ENCODE measurements at regions not wholly inside any gene's neighbourhood (a gene's known extent, or its start where the extent isn't known, plus 50 kb on each side); places are given as distances from the start of the nearest gene placed in this dataset.
"Not testable (repeated sequence)": the region's sequence is repeated elsewhere in the genome, so short reads cannot be mapped to it uniquely, and the experiment has no call there.

DNA sequence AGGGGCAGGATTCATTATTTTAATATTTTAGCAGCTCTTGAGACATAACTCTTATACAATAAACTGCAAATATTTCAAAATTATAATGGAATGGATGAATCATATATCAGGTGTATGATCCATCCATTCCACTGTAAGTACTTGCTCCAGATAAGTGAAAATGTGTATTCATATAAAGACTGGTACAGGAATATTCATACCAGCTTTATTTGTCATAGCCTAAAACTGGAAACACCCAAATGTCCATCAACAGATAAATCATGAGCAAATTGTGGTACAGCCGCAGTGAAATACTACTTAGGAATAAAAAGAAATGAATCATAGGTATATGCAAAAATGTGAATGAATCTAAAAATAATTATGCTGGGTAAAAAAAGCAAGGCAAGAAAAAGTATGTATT lies 263.6 kb upstream of the SYT10 start:
- no peak for DNase-seq

DNA sequence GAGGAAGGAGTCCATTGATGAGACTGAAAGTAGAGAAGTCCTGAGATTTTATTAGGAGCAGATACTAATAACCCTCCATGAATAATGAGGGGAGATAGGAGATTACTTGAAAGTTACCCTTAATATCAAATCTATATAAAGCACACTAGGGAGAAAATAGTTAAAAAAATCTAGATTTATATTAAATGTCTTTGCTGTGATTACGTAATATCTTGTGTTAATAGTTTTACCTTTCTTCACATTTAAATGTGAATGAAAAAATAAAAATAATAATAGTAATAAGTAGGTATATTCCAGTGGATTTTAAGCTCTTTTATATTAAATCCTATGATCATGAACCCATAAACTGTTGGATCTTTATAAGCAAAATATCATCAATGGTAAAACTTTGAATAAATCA lies 267.3 kb upstream of the SYT10 start:
- no peak for DNase-seq

DNA sequence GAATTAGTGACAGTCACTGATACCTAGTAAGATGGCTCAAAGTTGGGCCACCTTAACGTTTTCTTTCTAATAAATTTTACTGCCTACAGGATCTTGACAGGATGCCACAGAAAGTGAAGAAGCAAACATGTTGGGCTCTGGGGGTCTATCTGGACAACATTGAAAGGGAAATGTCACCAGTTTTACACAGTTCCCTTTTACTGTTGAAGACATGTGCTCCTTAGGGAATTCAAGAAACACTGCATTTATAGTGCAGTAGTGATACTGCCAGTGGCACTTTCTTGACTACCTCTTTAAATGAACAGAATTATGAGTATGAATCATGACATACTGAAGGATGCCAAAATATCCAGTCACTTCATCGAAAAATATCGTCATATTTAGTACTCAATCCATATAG lies 269.3 kb upstream of the SYT10 start:
- DNase-seq = no peak

DNA sequence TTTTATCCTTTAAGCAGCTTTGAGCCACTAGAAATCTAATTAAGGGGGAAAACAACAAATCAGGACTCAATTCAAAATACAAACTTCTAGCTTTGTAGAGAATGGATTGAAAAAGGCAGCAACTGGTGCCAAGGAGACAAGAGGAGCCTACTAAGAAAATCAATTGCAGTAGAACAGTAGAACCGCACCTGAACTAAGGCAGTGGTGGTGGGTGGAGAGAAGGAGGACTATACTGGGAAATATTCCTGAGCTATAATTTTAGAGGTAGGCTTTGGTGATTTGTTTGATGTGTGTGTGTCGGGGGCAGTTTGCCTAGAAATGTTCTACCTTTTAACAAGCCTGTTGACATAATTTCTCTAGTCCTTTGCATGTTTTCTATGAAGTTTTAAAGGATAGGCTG lies 270.9 kb upstream of the SYT10 start:
- DNase-seq = no peak

DNA sequence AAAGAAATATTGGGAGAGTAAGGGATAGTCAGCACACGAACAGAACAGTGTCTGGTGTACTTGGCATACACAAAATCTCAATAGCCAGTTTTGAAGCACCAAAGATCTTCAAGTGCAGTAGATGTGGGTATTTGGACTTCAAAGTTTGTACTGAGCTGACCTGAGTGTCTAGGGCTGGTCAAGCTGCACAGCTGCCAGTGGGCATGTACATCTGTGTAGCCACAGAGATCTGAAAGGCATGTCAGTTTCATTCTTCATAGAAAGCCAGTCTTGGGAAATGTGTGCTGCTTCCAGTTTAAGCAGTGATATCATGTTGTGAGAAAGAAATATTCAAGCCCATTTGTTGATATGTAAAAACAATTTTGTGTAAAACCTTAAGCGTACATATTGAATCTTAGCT lies 279.0 kb upstream of the SYT10 start:
- no peak for DNase-seq

DNA sequence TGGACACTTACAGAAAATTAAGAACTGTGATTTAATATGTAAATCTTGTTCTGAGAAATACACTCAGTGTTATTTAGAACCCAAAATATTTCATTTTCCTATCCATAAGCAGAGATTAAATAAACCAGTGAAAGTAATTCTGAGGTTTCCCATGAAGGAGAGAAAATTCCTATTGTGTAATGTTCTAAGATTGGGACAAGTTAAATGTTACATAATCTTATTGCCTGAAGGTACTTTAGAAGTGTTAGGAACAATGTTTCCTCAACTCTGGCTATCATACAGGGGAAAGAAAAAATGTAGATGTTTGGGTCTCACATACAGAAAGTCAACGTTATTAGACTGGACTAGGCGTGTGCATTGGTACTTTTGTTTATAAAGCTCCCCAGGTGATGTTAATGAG lies 281.9 kb upstream of the SYT10 start:
- DNase-seq = no peak

DNA sequence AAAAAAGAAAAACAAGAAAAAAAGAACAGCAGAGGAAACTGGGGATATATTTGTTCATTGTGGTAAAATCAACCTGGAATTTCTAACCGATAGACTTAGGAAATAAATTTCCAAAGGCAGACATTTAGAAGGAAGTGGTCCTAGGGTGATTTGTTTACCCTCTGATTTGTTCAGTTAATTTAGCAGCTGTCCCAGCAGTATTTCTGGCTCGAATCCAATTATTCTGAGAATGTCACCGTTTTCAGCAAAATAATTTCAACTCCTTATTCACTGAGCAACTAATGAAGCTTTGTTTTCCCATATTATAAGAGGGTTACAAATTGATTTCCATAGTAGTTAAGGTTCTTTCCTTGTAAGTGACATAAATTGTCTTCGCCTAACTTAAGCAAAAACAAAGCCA lies 285.2 kb upstream of the SYT10 start:
- no peak for DNase-seq

DNA sequence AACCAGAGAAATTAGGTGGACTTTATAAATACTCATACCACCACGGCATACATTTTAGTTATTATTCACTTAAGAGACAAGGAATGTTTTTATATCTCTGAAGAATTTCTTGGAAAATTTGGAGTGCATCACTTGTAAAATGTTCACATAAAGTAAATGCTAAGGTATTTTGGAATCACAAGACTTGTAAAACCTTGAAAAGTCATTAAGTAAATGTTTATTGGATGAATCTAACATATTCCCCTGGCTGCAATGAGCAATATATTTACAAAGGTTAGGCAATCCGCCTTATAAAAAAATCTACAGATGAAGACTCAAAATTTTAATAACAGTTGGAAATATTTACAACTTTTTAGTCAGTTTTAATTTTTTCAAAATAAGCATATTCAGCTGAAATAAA lies 287.4 kb upstream of the ALG10 start:
- DNase-seq = no peak

DNA sequence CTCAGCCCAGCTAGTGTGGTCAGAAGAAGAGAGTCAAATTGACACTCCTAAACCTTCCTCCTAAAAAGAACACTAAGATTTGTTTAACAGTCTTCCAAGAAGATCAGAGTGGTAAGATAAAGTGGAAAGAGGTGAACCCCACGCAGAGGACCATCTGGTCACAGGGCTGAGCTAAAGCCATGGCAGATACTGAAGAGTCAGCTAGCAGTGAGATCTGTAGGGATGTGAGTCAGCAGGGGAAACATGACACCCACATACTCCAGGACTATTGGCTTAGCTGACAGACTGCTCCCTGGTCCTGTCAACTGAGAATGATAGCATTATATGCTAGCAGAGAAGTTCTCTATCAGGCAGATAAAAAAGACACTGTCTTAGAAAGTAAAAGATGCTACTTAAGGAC lies 269.4 kb upstream of the ALG10 start:
- DNase-seq = no peak

DNA sequence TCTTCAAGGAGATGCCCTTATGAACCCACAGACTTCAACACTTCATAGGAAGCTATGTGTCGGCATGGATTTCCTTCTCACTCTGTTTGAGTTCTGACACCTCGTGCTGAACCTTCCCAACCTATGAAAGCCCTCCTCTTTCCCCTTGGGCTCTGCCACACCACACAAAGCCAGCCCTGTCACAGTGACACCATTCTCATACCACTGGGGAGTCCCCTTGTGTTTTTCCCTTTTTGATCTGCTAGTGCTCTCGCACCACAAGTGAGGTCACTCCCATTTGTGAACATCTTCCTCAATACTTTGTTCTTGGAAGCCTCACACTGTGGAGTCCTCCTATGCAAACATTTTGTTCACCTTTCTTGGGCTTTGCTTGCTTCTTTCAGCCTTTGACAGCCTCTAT lies 264.6 kb upstream of the ALG10 start:
- no peak for DNase-seq

DNA sequence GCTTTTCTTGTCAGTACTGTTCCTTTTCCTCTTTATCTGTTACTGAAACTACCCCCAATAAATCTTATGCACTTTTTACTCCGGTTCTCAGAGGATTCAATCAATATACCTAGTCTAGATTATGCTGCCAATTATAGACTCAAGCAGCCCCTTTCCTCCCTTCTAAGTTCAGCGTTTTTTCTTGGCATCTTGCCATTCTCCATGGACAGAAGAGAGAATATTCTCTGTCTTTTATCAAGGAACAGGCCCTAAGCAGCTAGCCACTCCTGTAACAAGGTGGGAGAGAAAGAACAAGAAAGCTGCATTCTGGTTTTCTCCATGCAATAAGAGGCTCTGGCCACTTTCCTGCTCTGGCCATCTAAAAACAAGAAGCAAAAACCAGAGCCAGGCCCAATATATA lies 263.0 kb upstream of the ALG10 start:
- DNase-seq = no peak

DNA sequence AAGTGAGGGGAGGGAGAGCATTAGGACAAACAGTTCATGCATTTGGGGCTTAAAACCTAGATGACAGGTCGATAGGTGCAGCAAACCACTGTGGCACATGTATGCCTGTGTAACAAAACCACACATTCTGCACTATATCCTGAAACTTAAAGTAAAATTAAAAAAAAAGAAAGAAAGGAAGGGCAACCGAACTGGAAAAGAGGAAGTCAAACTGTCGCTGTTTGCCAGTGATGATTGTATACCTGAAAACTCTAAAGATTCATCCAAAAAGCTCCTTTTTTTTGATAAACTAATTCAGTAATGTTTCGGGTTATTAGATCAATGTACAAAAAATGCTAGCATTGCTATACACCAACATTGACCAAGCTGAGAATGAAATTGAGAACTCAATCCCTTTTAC lies 259.0 kb upstream of the ALG10 start:
- no peak for DNase-seq

DNA sequence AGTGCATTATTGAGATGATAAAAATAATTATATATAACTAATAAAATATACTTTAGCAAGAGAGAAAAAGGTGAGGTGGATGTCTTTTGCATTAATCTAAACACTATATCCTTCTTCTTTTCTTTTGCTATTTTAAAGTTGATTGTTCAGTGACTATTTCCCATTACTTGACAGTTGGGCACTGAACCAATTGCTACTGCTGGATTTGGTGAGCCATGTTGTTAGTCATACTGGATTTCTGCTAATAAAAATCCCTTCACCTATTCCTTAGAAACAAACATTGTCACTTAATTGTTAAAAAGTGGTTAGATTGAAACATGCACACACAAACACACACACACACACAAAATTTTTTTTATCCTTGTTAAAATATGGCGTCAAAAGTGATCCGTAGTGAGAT lies 251.6 kb upstream of the ALG10 start:
- DNase-seq = no peak

DNA sequence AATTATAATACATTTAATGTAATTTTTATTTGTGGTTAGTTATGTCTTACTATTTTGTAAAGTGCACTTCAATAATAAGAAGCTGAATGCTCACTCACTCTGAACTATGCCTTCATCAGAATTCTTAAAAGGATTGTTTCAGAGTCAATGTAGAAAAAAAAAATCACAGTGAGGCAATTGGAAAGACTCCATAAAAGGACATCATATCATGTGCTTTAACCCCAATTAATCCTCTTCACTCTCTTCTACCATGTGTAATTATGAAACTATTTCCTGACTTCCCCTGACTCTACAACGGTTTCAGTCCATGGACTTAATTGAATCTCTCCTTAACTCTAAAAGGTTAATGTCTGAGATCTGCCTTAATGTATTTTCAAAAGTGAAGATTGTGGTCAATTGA lies 250.4 kb upstream of the ALG10 start:
- no peak for DNase-seq

DNA sequence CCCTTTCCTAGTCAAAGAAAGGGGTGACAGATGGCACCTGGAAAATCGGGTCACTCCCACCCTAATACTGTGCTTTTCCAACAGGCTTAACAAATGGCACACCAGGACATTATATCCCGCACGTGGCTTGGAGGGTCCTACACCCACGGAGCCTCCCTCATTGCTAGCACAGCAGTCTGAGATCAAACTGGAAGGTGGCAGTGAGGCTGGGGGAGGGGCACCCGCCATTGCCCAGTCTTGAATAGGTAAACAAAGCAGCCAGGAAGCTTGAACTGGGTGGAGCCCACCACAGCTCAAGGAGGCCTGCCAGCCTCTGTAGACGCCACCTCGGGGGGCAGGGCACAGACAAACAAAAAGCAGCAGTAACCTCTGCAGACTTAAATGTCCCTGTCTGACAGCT lies 249.2 kb upstream of the ALG10 start:
- not testable (repeated sequence) for DNase-seq

DNA sequence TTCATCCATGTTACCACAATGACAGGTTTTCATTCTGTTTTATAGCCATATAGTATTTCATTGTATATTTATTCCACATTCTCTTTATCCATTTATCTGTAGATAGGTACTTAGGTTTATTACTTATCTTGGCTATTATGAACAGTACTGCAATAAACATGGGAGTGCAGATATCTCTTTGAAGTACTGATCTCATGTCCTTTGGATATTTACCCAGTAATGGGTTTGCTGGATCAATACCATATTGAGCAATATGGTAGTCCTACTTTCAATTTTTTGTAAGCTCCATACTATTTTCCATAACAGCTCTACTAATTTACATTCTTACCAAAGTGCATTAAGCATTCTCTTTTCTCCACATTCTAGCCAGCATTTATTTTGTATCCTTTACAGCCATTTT lies 235.8 kb upstream of the ALG10 start:
- DNase-seq = no peak

DNA sequence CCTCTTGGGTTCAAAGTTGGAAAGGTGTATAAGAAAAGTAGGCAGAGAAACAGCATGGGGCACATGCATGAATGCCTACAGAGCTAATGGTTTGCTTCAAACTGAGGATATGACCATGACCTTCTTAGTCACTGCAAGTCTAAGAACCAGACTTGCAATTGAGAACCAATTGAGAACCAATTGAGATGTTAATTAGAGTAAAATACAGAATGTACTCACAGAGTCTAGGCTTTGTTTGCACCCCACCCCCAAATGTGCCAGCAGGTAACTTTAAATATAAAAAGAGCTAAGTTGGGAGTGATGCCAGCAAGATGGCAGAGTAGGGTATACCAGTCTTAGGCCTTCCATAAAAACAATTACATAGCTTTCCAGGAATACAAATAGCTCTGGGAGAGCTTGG lies 227.3 kb upstream of the ALG10 start:
- no peak for DNase-seq

DNA sequence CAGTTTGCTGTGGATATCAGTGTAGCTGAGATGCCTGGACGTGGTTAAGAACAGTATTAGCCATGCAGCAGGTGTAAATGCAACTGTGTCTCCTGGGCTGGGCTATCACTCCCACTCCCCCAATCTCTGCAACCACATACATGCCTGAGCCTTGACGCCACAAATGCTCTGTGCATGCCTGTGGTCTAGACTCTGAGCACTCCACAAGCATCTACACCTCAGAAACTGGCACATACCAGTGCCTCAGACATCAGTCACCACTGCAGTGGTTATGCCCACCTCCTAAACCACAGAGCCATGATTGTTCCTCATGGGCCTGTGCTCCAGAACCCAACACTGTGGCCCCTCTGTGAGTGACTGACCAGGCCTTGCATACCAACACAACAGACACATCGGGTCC lies 226.8 kb upstream of the ALG10 start:
- DNase-seq = no peak

DNA sequence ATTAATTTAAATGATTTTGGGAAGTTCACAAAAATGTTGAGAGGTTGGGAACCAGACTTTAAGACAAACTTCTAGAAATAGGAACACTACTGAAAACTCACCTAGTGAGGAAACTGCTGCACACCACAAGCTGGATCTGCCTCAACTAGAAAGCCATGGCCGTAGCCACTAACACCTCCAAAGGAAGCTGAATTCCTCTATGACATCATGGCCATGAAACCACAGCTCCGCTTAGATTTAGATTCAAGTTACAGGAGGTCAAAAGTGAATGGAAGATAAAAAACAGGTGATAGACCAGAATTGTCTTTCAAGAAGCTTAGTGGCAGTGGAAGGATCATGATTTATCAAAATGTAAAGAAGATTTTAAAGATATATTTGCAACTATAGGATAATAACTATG lies 208.8 kb upstream of the ALG10 start:
- DNase-seq = no peak

DNA sequence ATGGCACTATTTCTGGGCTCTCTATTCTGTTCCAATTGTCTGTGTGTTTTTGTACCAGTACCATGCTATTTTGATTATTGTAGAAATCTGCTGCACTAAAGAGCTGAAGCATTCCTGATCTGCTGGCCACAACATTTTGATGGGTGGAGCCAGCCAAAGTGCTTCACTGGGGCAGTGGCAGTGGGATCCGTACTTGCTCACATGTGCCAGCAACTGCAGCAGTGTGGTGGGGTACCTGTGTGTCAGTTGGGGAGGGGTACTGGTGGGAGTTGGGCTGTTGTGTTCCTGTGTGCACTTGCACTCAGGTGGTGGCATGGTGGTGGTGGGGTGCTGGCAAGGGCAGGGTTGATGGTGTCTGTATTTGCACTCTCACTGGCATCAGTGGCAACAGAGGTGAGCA lies 204.6 kb upstream of the ALG10 start:
- no peak for DNase-seq

DNA sequence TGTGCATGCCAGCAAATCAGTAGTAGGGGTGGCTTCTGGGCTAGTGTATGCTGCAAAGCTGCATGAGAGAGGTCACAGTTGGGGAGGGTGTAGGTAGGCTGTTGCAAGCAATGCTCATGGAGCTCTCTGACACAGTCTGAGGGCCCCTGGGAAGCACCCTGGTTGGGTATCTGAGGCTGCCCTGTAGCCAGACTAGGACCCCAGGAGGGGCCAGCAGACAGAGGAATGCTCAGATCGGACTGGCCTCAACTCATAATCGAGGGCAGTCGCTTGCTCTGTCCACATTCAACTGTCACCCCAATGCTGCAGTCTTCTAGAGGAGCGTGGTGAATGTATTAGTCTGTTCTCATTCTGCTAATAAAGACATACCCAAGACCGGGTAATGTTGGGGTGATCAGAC lies 204.0 kb upstream of the ALG10 start:
- no peak for DNase-seq

DNA sequence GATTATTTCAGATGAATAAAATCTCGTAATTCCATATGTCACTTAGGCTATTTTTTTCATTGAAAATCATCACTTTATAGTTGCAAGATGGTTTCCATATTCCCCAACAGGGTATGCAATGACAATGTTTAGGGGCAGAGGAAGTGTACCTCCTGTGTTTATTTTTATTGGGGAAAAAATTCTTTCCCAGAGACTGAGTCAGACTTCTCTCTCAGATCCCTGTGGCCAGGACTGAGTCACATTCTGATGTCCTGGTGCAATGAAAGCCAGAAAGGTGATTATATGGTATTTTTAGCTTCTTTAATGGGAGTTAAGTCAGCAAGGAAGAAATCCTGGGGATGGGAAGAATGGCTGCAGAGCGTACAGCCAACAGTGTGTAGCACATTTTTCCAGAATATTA lies 196.9 kb upstream of the ALG10 start:
- DNase-seq = no peak

DNA sequence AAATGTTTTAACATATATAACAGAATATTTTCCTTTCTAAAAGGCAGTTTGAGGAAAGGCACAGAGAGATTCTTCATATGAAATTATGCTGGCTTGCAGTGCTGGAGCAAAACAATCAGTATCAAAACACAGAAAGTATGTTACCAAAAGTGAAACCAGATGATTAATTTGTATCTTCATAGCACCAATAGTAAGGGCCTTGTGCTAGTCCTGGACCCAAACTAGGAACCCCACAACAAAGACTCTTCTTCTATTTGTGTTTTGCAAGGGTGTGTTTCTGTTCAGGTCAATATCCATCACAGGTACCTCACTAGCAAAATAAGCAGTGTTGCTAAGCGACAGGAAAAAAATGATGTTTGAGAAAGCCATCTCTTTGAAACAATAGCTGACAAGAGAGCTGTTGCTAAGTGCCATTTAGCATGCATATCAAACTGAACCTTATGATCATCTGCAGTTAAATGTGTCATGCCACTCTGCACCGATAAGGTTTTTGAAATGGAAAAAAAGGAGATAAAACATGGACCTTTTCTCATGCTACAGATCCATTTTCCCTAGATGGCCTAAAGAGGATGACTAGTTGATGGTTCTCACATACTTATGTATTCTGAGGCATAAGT lies 196.2 kb upstream of the ALG10 start:
- DNase-seq = no peak

DNA sequence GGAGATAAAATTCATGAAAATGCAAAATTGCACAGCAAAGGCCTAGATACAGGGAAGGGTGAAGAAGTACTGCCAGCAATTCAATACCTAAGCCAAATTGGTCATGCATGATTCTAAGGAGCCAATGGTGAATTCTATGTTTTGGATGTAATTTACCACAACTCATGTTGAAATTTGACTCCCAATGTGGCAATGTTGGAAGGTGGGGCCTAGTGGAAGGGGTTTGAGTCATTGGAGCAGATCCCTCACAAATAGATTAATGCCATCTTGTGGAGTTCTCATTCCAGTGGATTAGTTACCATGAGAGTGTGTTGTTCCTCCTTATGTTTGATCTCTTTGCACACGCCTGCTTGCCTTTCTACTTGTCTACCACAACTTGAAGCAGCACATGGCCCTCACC lies 194.0 kb upstream of the ALG10 start:
- no peak for DNase-seq

DNA sequence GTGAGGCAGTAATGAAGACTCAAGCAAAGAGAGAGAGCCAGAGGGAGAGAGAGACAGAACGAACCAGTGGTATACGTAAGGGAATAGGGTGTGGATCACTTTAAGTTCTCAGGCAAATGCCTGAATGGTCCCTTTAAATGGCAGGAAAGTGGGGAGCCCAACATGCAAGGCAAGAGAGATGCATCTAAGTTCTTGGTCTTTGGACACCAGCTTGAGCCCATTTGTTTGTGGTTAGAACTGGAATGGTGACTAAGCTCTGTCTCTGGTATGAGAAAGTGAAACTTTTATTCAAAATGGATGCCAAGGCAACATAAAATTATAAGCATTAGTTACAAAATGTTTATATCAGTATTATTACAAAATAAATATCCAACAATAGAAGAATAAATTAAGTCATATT lies 192.2 kb upstream of the ALG10 start:
- DNase-seq = no peak

DNA sequence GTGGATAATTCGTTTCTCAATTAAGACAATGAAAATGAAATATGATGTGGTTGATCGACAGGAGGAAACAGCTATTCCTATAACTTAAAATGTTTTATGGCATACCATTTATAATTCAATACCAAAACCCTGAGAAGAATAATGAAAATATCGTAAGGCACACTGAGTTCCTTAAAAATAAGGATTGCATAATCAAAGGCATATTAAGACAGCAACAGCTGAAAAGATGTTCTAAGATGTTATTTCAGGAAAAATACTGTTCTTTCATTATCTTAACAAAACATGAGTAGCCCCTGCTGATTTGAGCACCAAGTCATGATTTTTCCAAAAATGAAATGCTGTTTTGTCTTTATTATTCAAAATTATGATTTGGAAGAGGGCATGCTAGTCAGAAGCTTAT lies 189.4 kb upstream of the ALG10 start:
- no peak for DNase-seq

Measured in bone marrow (tissue), 2 donors.